ENCODE measurements at regions not wholly inside any gene's neighbourhood (a gene's known extent, or its start where the extent isn't known, plus 50 kb on each side); places are given as distances from the start of the nearest gene placed in this dataset.

DNA sequence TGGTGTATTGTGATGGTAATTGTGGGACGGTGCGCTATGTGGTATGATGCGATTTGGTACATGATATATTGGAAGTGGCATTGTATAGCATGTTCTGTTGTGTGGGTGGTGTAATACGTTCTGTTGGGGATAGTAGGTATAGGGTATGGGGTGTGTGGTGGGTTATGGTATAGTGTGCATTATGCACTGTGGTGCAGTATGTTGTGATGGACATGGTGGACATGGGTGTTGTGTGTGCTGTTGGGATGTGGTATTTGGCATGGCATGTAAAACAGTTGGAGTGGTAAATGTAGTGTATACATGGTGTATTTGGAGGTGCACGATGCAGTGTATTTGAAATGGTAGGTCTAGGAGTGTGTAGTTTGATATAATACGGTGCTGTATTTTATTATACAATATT, 170.6 kb upstream of the CNTNAP4 start:
- WGBS, 2 donors: 78 to 86% methylated on average over 6 of the region's 6 CpGs
- no peak for TF ChIP-seq POLR2A (IDR thresholded peaks at IDR 0.05)
- TF ChIP-seq, protein P1, sequence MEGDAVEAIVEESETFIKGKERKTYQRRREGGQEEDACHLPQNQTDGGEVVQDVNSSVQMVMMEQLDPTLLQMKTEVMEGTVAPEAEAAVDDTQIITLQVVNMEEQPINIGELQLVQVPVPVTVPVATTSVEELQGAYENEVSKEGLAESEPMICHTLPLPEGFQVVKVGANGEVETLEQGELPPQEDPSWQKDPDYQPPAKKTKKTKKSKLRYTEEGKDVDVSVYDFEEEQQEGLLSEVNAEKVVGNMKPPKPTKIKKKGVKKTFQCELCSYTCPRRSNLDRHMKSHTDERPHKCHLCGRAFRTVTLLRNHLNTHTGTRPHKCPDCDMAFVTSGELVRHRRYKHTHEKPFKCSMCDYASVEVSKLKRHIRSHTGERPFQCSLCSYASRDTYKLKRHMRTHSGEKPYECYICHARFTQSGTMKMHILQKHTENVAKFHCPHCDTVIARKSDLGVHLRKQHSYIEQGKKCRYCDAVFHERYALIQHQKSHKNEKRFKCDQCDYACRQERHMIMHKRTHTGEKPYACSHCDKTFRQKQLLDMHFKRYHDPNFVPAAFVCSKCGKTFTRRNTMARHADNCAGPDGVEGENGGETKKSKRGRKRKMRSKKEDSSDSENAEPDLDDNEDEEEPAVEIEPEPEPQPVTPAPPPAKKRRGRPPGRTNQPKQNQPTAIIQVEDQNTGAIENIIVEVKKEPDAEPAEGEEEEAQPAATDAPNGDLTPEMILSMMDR (IDR thresholded peaks at IDR 0.05): no peak

DNA sequence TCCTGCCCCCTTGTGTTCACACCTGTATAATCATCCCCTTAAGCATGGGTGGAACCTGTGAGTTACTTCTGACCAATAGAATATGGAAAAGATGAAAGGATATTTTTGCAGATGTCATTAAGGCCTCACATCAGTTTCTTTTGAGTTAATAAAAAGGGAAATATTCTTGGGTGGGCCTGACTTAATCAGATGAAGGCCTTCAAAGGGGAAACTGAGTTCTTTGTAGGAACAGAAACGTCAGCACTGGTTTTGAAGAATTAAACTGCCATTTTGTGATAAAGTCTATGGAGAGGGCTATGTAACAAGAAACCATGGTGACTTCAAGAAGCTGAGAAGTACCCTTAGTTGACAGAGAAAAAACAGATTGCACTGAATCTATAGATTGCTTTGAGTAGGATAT, 168.7 kb upstream of the CNTNAP4 start:
- Histone ChIP-seq H3K4me3 (no peak overlapping the region), H3K27me3 (no peaks in the 10 kb centered on the region), H3K27ac (no peak overlapping the region), H3K9me3 (peaks cover 0 to 6% (median 0%) of the 10 kb centered on the region in 3 donors), H3K4me1 (no peaks in the 10 kb centered on the region), H3K36me3 (no peaks in the 10 kb centered on the region)
- intact Hi-C loops (cut with DNase I): no loop called here
- TF ChIP-seq, protein P1 (IDR thresholded peaks at IDR 0.05): no peak
- no peak for TF ChIP-seq POLR2A (IDR thresholded peaks at IDR 0.05)
- 52 to 69% methylated on average over 1 of the region's 1 CpG for WGBS, 2 donors
- DNase-seq: no peak

More for the DNA sequence above, 170.6 kb upstream of the CNTNAP4 start:
- intact Hi-C loops (cut with DNase I): no loop called here
- Histone ChIP-seq H3K27me3 (no peaks in the 10 kb centered on the region), H3K9me3 (peaks cover 0 to 16% (median 0%) of the 10 kb centered on the region in 3 donors), H3K36me3 (no peaks in the 10 kb centered on the region), H3K27ac (no peak overlapping the region), H3K4me1 (no peaks in the 10 kb centered on the region), H3K4me3 (no peak overlapping the region)
- no peak for DNase-seq

DNA sequence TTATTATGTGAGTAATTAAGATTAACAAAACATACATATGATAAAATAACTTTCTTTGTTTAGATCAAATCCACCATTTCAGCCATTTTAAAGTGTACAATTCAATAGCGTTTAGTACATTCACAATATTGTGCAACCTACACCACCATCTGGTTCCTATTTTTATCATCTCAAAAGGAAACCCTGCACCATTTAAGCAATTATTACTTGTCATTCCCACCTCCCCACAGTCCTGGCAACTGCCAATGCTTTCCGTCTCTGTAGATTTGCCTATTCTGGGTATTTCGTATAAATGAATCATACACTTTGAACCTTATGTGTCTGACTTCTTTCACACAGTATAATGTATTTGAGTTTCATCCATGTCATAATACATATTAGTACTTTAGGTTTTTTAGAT, 162.5 kb upstream of the CNTNAP4 start:
- no peak overlapping the region for H3K27ac ChIP-seq
- TF ChIP-seq POLR2A (IDR thresholded peaks at IDR 0.05): no peak
- TF ChIP-seq, protein P1 (IDR thresholded peaks at IDR 0.05): no peak
- no peak overlapping the region for H3K4me3 ChIP-seq
- 62 to 73% methylated on average over 3 of the region's 3 CpGs for WGBS, 2 donors
- intact Hi-C loops (cut with DNase I): no loop called here
- H3K9me3 ChIP-seq: no peaks in the 10 kb centered on the region
- H3K4me1 ChIP-seq: no peaks in the 10 kb centered on the region
- no peaks in the 10 kb centered on the region for H3K36me3 ChIP-seq
- no peak for DNase-seq
- no peaks in the 10 kb centered on the region for H3K27me3 ChIP-seq

DNA sequence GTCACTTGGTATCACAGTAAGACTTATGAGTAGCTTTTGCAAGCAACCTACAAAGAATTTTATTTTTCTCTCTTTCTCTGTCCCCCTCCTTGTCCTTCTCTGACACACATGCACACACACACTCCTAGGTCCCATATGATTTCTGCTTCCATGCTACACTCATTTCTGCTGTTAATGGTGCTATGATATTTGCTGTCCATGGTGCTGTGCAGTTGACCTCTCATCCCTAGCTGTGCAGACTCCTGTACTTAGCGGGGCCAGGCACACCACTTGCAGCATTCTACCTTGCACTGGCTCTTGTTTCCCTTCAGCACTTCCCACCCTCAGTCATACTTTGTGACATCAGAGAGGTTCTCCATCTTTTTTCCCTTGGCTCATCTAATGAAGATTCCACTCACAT, 158.9 kb upstream of the CNTNAP4 start:
- Histone ChIP-seq H3K4me1 (no peaks in the 10 kb centered on the region), H3K4me3 (no peak overlapping the region), H3K36me3 (no peaks in the 10 kb centered on the region), H3K9me3 (no peaks in the 10 kb centered on the region), H3K27me3 (no peaks in the 10 kb centered on the region), H3K27ac (no peak overlapping the region)
- intact Hi-C loops (cut with DNase I): no loop called here
- no peak for DNase-seq
- TF ChIP-seq, protein P1 (IDR thresholded peaks at IDR 0.05): no peak
- TF ChIP-seq POLR2A (IDR thresholded peaks at IDR 0.05): no peak
- 61 to 68% methylated on average over 1 of the region's 1 CpG for WGBS, 2 donors

DNA sequence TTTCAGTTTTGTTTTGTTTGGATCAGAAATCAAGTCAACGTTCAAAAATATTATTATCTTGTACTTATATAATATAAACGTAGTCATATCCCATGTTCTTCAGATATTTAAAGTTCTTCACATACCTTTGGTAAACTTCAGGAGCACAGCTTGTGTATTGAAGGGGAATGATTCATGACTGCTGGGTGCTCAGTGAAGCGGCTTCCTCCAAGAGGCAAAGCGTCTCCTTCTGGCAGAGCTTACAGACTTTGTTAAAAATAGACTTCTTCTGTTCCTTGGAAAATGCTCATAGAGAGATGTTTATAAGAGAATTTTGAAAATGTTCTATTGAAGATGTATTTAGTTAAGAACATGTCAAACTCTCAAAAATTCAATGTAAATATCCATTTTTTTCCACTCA, 155.6 kb upstream of the CNTNAP4 start:
- no peaks in the 10 kb centered on the region for H3K4me1 ChIP-seq
- H3K4me3 ChIP-seq: no peak overlapping the region
- no peaks in the 10 kb centered on the region for H3K36me3 ChIP-seq
- intact Hi-C loops (cut with DNase I): no loop called here
- H3K27me3 ChIP-seq: no peaks in the 10 kb centered on the region
- TF ChIP-seq, protein P1 (IDR thresholded peaks at IDR 0.05): no peak
- TF ChIP-seq POLR2A (IDR thresholded peaks at IDR 0.05): no peak
- DNase-seq: no peak
- 56 to 67% methylated on average over 4 of the region's 4 CpGs for WGBS, 2 donors
- no peak overlapping the region for H3K27ac ChIP-seq
- no peaks in the 10 kb centered on the region for H3K9me3 ChIP-seq
